ENCODE measurements at regions not wholly inside any gene's neighbourhood (a gene's known extent, or its start where the extent isn't known, plus 50 kb on each side); places are given as distances from the start of the nearest gene placed in this dataset.

DNA sequence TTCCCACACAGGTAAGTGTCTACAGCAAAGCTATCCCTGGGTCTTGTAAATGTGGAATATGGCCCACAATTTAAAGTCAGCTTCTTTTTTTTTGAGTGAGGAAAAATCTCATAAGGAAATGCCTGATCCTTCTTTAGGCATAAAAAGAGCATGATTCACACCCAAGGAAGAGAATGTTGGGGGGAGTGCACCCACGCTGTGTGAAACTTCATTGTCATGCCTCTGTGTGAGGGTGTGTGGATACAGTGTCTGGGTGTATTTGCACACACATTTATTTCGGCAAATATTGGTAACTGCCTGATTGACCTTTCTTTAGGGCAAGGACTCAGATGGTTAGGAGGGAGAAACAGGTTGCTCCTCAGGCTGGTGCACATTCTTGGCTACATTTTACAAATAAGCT, 196.8 kb upstream of the STXBP6 start:
- TF ChIP-seq CTCF (IDR thresholded peaks at IDR 0.05) (no peak), POLR2A (IDR thresholded peaks at IDR 0.05) (no peak)

All from breast epithelium (tissue), 3 donors.